ENCODE measurements at regions not wholly inside any gene's neighbourhood (a gene's known extent, or its start where the extent isn't known, plus 50 kb on each side); places are given as distances from the start of the nearest gene placed in this dataset.

DNA sequence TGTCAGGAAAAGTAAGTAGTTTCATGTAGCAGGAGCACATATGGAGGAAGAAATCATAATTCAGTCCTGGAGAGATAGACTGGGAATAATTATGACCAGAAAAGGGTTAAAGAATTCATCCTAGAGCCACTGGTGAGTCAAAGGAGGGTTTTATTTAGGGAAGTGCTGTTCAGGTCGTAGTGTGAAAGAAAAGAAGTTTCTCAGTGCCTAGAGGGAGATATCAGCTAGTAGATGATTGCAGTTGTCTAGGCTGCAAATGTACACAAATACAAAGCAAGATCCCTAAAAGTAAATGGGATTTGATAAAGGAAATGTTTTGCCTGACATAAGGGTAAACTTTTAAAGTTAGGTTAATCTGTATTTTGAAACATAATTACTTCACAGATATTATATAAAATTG is 403.2 kb downstream of the ACTRT1 start:
- no peak overlapping the region for H3K4me3 ChIP-seq (ENCODE audit: low read depth, low read length)
- TF ChIP-seq, protein P1, sequence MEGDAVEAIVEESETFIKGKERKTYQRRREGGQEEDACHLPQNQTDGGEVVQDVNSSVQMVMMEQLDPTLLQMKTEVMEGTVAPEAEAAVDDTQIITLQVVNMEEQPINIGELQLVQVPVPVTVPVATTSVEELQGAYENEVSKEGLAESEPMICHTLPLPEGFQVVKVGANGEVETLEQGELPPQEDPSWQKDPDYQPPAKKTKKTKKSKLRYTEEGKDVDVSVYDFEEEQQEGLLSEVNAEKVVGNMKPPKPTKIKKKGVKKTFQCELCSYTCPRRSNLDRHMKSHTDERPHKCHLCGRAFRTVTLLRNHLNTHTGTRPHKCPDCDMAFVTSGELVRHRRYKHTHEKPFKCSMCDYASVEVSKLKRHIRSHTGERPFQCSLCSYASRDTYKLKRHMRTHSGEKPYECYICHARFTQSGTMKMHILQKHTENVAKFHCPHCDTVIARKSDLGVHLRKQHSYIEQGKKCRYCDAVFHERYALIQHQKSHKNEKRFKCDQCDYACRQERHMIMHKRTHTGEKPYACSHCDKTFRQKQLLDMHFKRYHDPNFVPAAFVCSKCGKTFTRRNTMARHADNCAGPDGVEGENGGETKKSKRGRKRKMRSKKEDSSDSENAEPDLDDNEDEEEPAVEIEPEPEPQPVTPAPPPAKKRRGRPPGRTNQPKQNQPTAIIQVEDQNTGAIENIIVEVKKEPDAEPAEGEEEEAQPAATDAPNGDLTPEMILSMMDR (IDR thresholded peaks at IDR 0.05; ENCODE audit: low read depth, low read length): no peak
- in situ Hi-C loops (cut with HindIII; ENCODE audit: low sequenced_read_pairs): no loop called here
- DNase-seq (ENCODE audit: low read depth, low spot score): no peak

DNA sequence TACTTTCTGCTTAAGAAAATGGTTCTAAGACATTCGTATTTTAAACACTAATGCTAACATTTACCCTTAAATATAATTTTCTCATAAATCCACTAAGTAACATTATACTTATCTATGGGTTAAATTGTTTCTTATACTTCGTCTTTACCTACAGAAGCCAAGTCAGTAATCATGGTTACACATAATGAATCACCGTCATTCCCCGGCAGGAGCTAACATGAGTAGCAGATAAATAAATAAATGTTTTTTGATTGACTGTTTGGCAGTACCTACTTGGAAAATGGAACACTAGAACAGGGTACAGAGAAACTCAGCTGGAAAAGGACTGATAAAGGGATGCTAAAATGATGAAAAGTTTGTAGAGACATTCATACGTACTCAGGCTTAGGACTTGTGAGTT is 430.4 kb downstream of the ACTRT1 start:
- TF ChIP-seq, protein P1 (IDR thresholded peaks at IDR 0.05; ENCODE audit: low read depth, low read length): no peak
- no peak for DNase-seq (ENCODE audit: low read depth, low spot score)
- in situ Hi-C loops (cut with HindIII; ENCODE audit: low sequenced_read_pairs): no loop called here
- H3K4me3 ChIP-seq (ENCODE audit: low read depth, low read length): no peak overlapping the region

DNA sequence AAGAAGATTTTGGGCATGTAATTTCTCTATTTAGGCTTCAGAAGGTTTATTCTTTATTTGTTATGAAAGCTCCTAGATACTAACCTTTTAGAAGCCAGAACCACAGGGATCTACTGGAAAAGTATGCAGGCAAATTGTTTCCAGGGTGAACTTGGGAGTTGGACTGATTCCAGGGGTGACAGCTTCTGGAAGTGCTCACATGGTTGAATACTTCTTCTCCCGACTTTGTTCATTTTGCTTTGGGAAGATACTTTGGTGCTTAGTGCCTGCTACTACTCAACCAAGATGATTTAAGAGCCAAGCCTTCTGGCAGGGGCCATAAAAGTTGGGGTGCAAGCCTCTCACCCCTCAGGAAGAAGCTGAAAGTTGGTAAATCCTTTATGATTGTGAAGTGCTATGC is 445.6 kb downstream of the ACTRT1 start:
- no peak for DNase-seq (ENCODE audit: low read depth, low spot score)
- in situ Hi-C loops (cut with HindIII; ENCODE audit: low sequenced_read_pairs): no loop called here
- H3K4me3 ChIP-seq (ENCODE audit: low read depth, low read length): no peak overlapping the region
- TF ChIP-seq, protein P1 (IDR thresholded peaks at IDR 0.05; ENCODE audit: low read depth, low read length): no peak

DNA sequence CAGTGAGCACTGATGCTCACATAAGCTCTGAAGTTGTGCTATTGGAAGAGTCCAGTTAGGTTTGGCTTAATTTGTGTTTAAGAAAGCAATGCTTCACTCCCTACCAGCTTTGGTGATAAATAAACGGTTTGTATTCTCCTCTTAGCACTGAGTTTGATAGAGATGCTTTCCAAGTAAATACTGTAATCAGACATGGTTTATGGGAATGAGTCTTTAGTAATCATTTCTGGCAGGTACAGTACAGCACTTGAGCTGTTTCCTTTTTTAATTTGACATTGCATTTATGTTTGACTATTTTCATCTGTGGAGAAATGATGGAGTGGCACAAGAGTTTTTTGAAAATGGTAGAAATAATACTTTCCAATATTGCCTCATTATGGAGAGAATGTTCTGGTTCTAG is 455.3 kb downstream of the ACTRT1 start:
- no peak for DNase-seq (ENCODE audit: low read depth, low spot score)
- in situ Hi-C loops (cut with HindIII; ENCODE audit: low sequenced_read_pairs): no loop called here
- TF ChIP-seq, protein P1 (IDR thresholded peaks at IDR 0.05; ENCODE audit: low read depth, low read length): no peak
- no peak overlapping the region for H3K4me3 ChIP-seq (ENCODE audit: low read depth, low read length)

DNA sequence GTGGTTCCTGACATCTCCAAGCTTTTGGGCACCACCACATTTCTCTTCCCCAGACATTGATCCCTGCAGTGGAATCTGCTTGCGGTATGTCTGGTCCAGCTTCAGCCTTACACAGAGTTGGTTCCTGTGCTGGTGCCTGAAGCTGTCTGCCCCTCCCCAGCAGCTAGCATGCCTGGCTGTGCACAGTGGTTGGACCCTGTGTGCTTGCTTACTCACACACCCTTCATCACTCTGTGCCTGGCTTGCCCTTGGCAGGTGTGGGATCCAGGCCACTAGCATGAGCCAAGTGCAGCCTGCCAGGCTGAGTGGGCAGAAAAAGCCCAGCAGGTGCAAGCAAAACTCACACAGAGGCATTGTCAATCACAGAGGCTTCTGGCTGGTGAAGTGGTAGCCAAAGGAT is 473.8 kb downstream of the ACTRT1 start:
- in situ Hi-C loops (cut with HindIII; ENCODE audit: low sequenced_read_pairs): no loop called here
- TF ChIP-seq, protein P1 (IDR thresholded peaks at IDR 0.05; ENCODE audit: low read depth, low read length): no peak
- H3K4me3 ChIP-seq (ENCODE audit: low read depth, low read length): no peak overlapping the region
- no peak for DNase-seq (ENCODE audit: low read depth, low spot score)

DNA sequence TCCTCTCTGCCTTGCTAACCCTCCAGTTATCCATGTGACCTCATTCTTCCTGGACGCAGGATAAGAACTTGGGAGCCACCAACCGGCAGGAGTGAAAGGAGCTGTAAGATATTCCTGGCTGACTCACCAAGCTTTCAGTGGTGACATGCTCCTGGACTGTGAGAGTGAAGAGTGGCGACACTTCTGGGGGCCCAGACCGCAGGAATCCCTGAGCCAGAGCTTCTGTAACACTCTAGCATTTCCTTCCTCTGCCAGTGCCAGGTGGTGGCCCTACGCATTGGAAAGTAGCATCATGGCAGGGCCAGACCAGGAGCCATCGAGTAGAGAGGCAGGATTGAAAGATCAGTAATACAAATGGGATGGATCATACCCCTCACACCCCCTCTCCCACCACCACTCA is 474.3 kb downstream of the ACTRT1 start:
- no peak for DNase-seq (ENCODE audit: low read depth, low spot score)
- H3K4me3 ChIP-seq (ENCODE audit: low read depth, low read length): no peak overlapping the region
- TF ChIP-seq, protein P1 (IDR thresholded peaks at IDR 0.05; ENCODE audit: low read depth, low read length): no peak
- in situ Hi-C loops (cut with HindIII; ENCODE audit: low sequenced_read_pairs): no loop called here

DNA sequence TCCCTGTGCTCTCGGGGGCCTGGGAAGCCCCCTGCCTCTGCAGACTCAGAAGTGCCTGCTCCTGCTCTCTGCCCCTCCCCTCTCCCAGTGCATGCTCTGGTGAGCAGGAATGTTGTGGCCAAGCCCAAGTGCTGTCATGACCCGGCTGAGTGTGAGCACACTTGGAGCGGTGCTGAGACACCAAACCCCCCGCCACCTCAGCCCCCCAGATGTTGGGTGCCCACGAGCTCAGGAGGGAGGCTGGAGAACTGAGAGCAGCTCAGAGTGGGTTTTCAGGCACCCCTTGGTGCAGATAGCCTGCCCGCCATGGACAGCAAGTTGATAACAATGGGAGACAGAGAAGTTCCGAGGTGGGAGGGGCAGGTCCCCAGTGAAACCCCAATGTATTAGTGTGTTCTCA is 477.4 kb downstream of the ACTRT1 start:
- in situ Hi-C loops (cut with HindIII; ENCODE audit: low sequenced_read_pairs): no loop called here
- H3K4me3 ChIP-seq (ENCODE audit: low read depth, low read length): no peak overlapping the region
- DNase-seq (ENCODE audit: low read depth, low spot score): no peak
- TF ChIP-seq, protein P1 (IDR thresholded peaks at IDR 0.05; ENCODE audit: low read depth, low read length): no peak
